H1 (cell line): ENCODE measurements at regions not wholly inside any gene's neighbourhood (a gene's known extent, or its start where the extent isn't known, plus 50 kb on each side); places are given as distances from the start of the nearest gene placed in this dataset.

Source experiments
- CTCF ChIA-PET: fragments of 300-600 bp; sonication (Branson Sonifier 250); formaldehyde crosslinking; loops from one replicate; lab custom pipeline; 2021; ENCODE audit not compliant: partially characterized antibody; lab: Charles Lee
- POLR2A ChIA-PET: fragments of 300-600 bp; sonication (Branson Sonifier 250); formaldehyde crosslinking; loops from one replicate; lab custom pipeline; 2021; ENCODE audit warnings: inconsistent platforms; ENCODE audit not compliant: partially characterized antibody; lab: Charles Lee
- DNase-seq, 2 experiments: peaks; one replicate each; pipeline versions ENCODE4 v3.0.0 to v3.0.0-alpha.2; 2010 to 2022; ENCODE audit warnings: low spot score in 2 of 2, low read depth in 1 of 2, mixed read lengths in 1 of 2
- FAIRE-seq: peaks from 2 replicates; lab custom pipeline; 2011; peaks lifted over from hg19 to GRCh38; lab: Jason Lieb, UNC
- H2AFZ ChIP-seq: 2 replicates; pipeline ENCODE4 v1.8.1; 2012; ENCODE audit warnings: low read length, inconsistent platforms
- H2AK5ac ChIP-seq: 2 replicates; pipeline ENCODE4 v1.6.1; 2013; ENCODE audit warnings: low read depth, low read length
- H2BK120ac ChIP-seq: replicated peaks from 2 replicates; pipeline ENCODE3; 2013; ENCODE audit warnings: low read depth, low read length, inconsistent platforms
- H2BK12ac ChIP-seq: 2 replicates; pipeline ENCODE4 v1.6.1; 2013; ENCODE audit warnings: low read depth, low read length
- H2BK15ac ChIP-seq: 2 replicates; pipeline ENCODE4 v1.6.1; 2013; ENCODE audit warnings: low read length
- H2BK20ac ChIP-seq: 2 replicates; pipeline ENCODE4 v1.6.1; 2013; ENCODE audit warnings: low read length
- H2BK5ac ChIP-seq: 2 replicates; pipeline ENCODE4 v1.6.1; 2013; ENCODE audit warnings: low read depth, low read length
- H3K14ac ChIP-seq: 2 replicates; pipeline ENCODE4 v1.6.1; 2013; ENCODE audit warnings: inconsistent platforms; ENCODE audit not compliant: insufficient read length
- H3K18ac ChIP-seq: 2 replicates; pipeline ENCODE4 v1.6.1; 2013; ENCODE audit warnings: low read length; ENCODE audit errors: extremely low read depth
- H3K23ac ChIP-seq: 2 replicates; pipeline ENCODE4 v1.6.1; 2013; ENCODE audit warnings: inconsistent platforms; ENCODE audit not compliant: insufficient read length
- H3K23me2 ChIP-seq: 2 replicates; pipeline ENCODE4 v1.6.1; 2013; ENCODE audit warnings: low read depth, low read length
- H3K27ac ChIP-seq: 2 replicates; pipeline ENCODE4 v1.6.1; 2011; ENCODE audit warnings: low read depth, low read length, inconsistent platforms
- H3K27me3 ChIP-seq, 4 experiments: replicated peaks in 1 of 4; 1 replicate in 1 of 4; 2 replicates in 3 of 4; pipeline versions ENCODE4 v1.6.1 to v1.8.1; 2011 to 2013; ENCODE audit warnings: low read length in 3 of 4, mild to moderate bottlenecking in 3 of 4, inconsistent platforms in 2 of 4, mixed read lengths in 2 of 4, moderate library complexity in 1 of 4; ENCODE audit not compliant: control insufficient read depth in 3 of 4, insufficient read depth in 3 of 4; ENCODE audit errors: extremely low read depth in 1 of 4
- H3K36me3 ChIP-seq, 4 experiments: 2 replicates each; pipeline versions ENCODE4 v1.6.1 to v1.8.1; 2011 to 2013; ENCODE audit warnings: mild to moderate bottlenecking in 4 of 4, low read length in 3 of 4, moderate library complexity in 2 of 4, control low read depth in 1 of 4, inconsistent platforms in 1 of 4; ENCODE audit not compliant: insufficient read depth in 4 of 4, control insufficient read depth in 2 of 4
- H3K4ac ChIP-seq: replicated peaks from 2 replicates; pipeline ENCODE3; 2013; ENCODE audit warnings: low read length, low read depth, mixed read lengths, inconsistent platforms; ENCODE audit not compliant: insufficient read length
- H3K4me1 ChIP-seq, 4 experiments: replicated peaks in 1 of 4; 1 replicate in 1 of 4; 2 replicates in 3 of 4; pipeline versions ENCODE4 v1.6.1 to v1.8.1; 2011 to 2013; ENCODE audit warnings: low read length in 3 of 4, inconsistent platforms in 2 of 4, mixed read lengths in 1 of 4; ENCODE audit not compliant: insufficient read depth in 4 of 4, control insufficient read depth in 3 of 4
- H3K4me2 ChIP-seq, 2 experiments: 2 replicates each; pipeline versions ENCODE4 v1.6.1 to v1.8.1; 2011 to 2013; ENCODE audit warnings: low read depth in 2 of 2, low read length in 2 of 2, control low read depth in 1 of 2, inconsistent platforms in 1 of 2, mild to moderate bottlenecking in 1 of 2; ENCODE audit not compliant: insufficient read depth in 1 of 2
- H3K4me3 ChIP-seq, 4 experiments: fragments of 200-600, 300-600 bp in 1 of 4; sonication (generic), shearing (Covaris generic), sonication (Bioruptor Twin) in 1 of 4; 2 replicates each; pipeline versions ENCODE4 v1.5.1 to v1.8.1; 2011 to 2016; ENCODE audit warnings: low read length in 4 of 4, low read depth in 3 of 4, control low read depth in 2 of 4, inconsistent platforms in 2 of 4, mild to moderate bottlenecking in 2 of 4, mixed read lengths in 1 of 4, moderate library complexity in 1 of 4; ENCODE audit not compliant: insufficient read depth in 2 of 4; ENCODE audit errors: extremely low read depth in 1 of 4
- H3K56ac ChIP-seq: replicated peaks from 2 replicates; pipeline ENCODE3; 2013; ENCODE audit warnings: low read depth, mild to moderate bottlenecking, mixed read lengths, low read length, inconsistent platforms; ENCODE audit not compliant: insufficient read length
- H3K79me1 ChIP-seq: 2 replicates; pipeline ENCODE4 v1.6.1; 2013; ENCODE audit warnings: low read depth, low read length, control low read depth
- H3K79me2 ChIP-seq, 2 experiments: 2 replicates each; pipeline versions ENCODE4 v1.6.1 to v1.8.1; 2012 to 2013; ENCODE audit warnings: low read length in 2 of 2, mild to moderate bottlenecking in 2 of 2, inconsistent platforms in 1 of 2; ENCODE audit not compliant: insufficient read depth in 2 of 2, control insufficient read depth in 1 of 2
- H3K9ac ChIP-seq, 4 experiments: replicated peaks in 1 of 4; 1 replicate in 1 of 4; 2 replicates in 3 of 4; pipeline versions ENCODE4 v1.6.1 to v1.8.1; 2011 to 2013; ENCODE audit warnings: low read depth in 3 of 4, low read length in 3 of 4, control low read depth in 2 of 4, mild to moderate bottlenecking in 2 of 4, moderate library complexity in 2 of 4, inconsistent platforms in 1 of 4; ENCODE audit errors: extremely low read depth in 1 of 4
- H3K9me3 ChIP-seq, 2 experiments: 2 replicates each; pipeline versions ENCODE4 v1.6.1 to v1.8.1; 2012 to 2013; ENCODE audit warnings: mild to moderate bottlenecking in 2 of 2, moderate library complexity in 2 of 2, control low read depth in 1 of 2, inconsistent platforms in 1 of 2, low read depth in 1 of 2, low read length in 1 of 2, mixed read lengths in 1 of 2; ENCODE audit not compliant: insufficient read depth in 2 of 2
- H4K20me1 ChIP-seq, 2 experiments: replicated peaks in 1 of 2; 2 replicates each; pipeline versions ENCODE3 to v1.8.1; 2011 to 2013; ENCODE audit warnings: inconsistent platforms in 2 of 2, low read length in 2 of 2, mild to moderate bottlenecking in 1 of 2; ENCODE audit not compliant: insufficient read depth in 2 of 2, control insufficient read depth in 1 of 2
- H4K5ac ChIP-seq: 2 replicates; pipeline ENCODE4 v1.6.1; 2013; ENCODE audit warnings: low read length, low read depth, mixed read lengths, inconsistent platforms; ENCODE audit not compliant: insufficient read length
- H4K8ac ChIP-seq: 2 replicates; pipeline ENCODE4 v1.8.0; 2013; ENCODE audit warnings: mild to moderate bottlenecking, moderate library complexity, low read length, inconsistent platforms; ENCODE audit not compliant: insufficient read depth; ENCODE audit errors: extremely low read depth
- H4K91ac ChIP-seq: replicated peaks from 2 replicates; pipeline ENCODE3; 2013; ENCODE audit warnings: low read length, mixed read lengths, inconsistent platforms; ENCODE audit not compliant: insufficient read length
- BACH1 ChIP-seq: IDR thresholded peaks from 2 replicates; pipeline ENCODE4 v1.6.1; 2012; ENCODE audit warnings: low read length, improper control_type of control experiment
- CBX8 ChIP-seq: fragments of 300-800, 300-1000 bp; sonication (generic); IDR thresholded peaks from 2 replicates; pipeline ENCODE4 v1.7.1; 2016; ENCODE audit warnings: low read depth, low read length, borderline replicate concordance
- FOSL1 ChIP-seq: IDR thresholded peaks from 2 replicates; pipeline ENCODE4 v1.6.1; 2011; ENCODE audit warnings: mild to moderate bottlenecking, low read depth, low read length, moderate library complexity; ENCODE audit not compliant: insufficient read depth
- GTF2F1 ChIP-seq: IDR thresholded peaks from 2 replicates; pipeline ENCODE4 v1.6.1; 2012; ENCODE audit warnings: low read depth, low read length, improper control_type of control experiment, borderline replicate concordance
- HDAC2 ChIP-seq, 2 experiments: fragments of 300-600 bp in 1 of 2; sonication (generic) in 1 of 2; IDR thresholded peaks; 2 replicates each; pipeline ENCODE4 v1.6.1; 2011 to 2012; ENCODE audit warnings: low read depth in 2 of 2, low read length in 2 of 2, mild to moderate bottlenecking in 2 of 2, moderate library complexity in 2 of 2, borderline replicate concordance in 1 of 2, inconsistent platforms in 1 of 2
- PHF8 ChIP-seq: fragments of 200-600 bp; sonication (generic); conservative IDR thresholded peaks from 2 replicates; pipeline ENCODE4 v1.7.1; 2012; ENCODE audit warnings: low read depth, mild to moderate bottlenecking, inconsistent platforms, low read length, moderate library complexity
- RXRA ChIP-seq: IDR thresholded peaks from 2 replicates; pipeline ENCODE4 v1.6.1; 2011; ENCODE audit warnings: low read depth, mild to moderate bottlenecking, low read length, moderate library complexity; ENCODE audit not compliant: insufficient read depth
- SP1 ChIP-seq: IDR thresholded peaks from 2 replicates; pipeline ENCODE4 v1.6.1; 2011; ENCODE audit warnings: low read depth, low read length
- TCF12 ChIP-seq: IDR thresholded peaks from 2 replicates; pipeline ENCODE4 v1.6.1; 2011; ENCODE audit warnings: low read depth, mild to moderate bottlenecking, low read length
- WGBS, 2 experiments: shearing (Covaris generic) in 1 of 2; methylation state at CpG; one replicate each; pipeline versions ENCODE4 v1.1.6 to v1.1.7; 2013 to 2015; ENCODE audit warnings: low lambda C conversion rate in 2 of 2, mixed read lengths in 2 of 2, inconsistent platforms in 1 of 2, low coverage in 1 of 2, missing lambda C conversion rate in 1 of 2; ENCODE audit not compliant: insufficient replicate concordance in 2 of 2, insufficient coverage in 1 of 2, insufficient read length in 1 of 2; ENCODE audit errors: extremely low coverage in 1 of 2, missing lambda C conversion rate in 1 of 2; 5-methylcytosine and 5-hydroxymethylcytosine counted together
- TF ChIP-seq, protein P1 (sequence below), 3 experiments: IDR thresholded peaks; 1 replicate in 2 of 3; 2 replicates in 1 of 3; pipeline versions ENCODE4 v1.5.1 to v1.6.1; 2011; ENCODE audit warnings: low read length in 3 of 3, mild to moderate bottlenecking in 3 of 3, inconsistent platforms in 2 of 3, low read depth in 1 of 3, moderate library complexity in 1 of 3; ENCODE audit not compliant: insufficient read depth in 1 of 3; ENCODE audit errors: control extremely low read depth in 1 of 3
- TF ChIP-seq, protein P2 (sequence below): IDR thresholded peaks from 2 replicates; pipeline ENCODE4 v1.6.1; 2012; ENCODE audit warnings: inconsistent platforms

DNA sequence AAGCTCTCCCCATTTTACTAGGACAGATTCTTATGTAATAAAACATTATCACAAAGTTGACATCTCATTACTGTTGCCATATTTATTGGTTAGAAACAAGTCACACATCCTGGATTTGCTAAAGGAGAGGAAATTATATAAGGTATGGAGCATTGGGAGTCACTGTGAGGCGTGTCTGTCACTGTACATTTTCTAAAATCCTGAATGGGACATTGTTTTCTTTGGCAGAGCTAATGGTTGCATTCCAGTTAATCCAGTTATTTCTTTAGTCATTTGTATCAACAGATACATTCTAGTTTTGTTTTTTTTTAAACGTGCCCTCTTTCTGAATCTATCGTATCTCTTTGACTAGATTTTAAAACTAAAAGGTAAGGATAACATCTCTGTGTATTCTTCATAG lies 70.2 kb upstream of the MITF start:
- H2BK20ac ChIP-seq: no peak overlapping the region
- no peak for DNase-seq
- no peak overlapping the region for H4K8ac ChIP-seq
- H2AFZ ChIP-seq: no peak overlapping the region
- ChIA-PET CTCF (interaction anchor here (0.6 to 4.8 kb wide), 12 partner anchors 9 to 506 kb away, joined by 3 to 38 read pairs (median 4); no protein-coding TSS in a partner anchor), POLR2A (no interaction called here)
- H4K91ac ChIP-seq: no peak overlapping the region
- no peak overlapping the region for H3K14ac ChIP-seq
- H3K4ac ChIP-seq: no peak overlapping the region
- no peak overlapping the region for H3K9ac ChIP-seq
- H4K20me1 ChIP-seq: no peaks in the 10 kb centered on the region
- no peaks in the 10 kb centered on the region for H3K36me3 ChIP-seq
- no peaks in the 10 kb centered on the region for H3K79me1 ChIP-seq
- H3K56ac ChIP-seq: no peak overlapping the region
- H3K4me2 ChIP-seq: no peak overlapping the region
- H2BK5ac ChIP-seq: no peak overlapping the region
- no peaks in the 10 kb centered on the region for H3K79me2 ChIP-seq
- no peak overlapping the region for H2AK5ac ChIP-seq
- no peaks in the 10 kb centered on the region for H3K27me3 ChIP-seq
- no peak overlapping the region for H2BK120ac ChIP-seq
- no peak overlapping the region for H2BK15ac ChIP-seq
- H4K5ac ChIP-seq: no peak overlapping the region
- no peak overlapping the region for H3K27ac ChIP-seq
- FAIRE-seq: no peak
- no peak overlapping the region for H3K18ac ChIP-seq
- no peaks in the 10 kb centered on the region for H3K4me1 ChIP-seq
- H2BK12ac ChIP-seq: no peak overlapping the region
- H3K9me3 ChIP-seq: no peaks in the 10 kb centered on the region
- no peak overlapping the region for H3K23ac ChIP-seq
- no peak overlapping the region for H3K4me3 ChIP-seq
- WGBS, 2 experiments: 74% methylated on average over 3 of the region's 3 CpGs; no CpG with 5 or more reads in 1 of the 2 experiments
- no peaks in the 10 kb centered on the region for H3K23me2 ChIP-seq
- TF ChIP-seq BACH1 (no peak), HDAC2 (IDR thresholded peaks at IDR 0.05; ENCODE audit: borderline replicate concordance in 1 of 2, low read depth in 2 of 2, low read length in 2 of 2) (no peak), RXRA (no peak), CBX8 (no peak), GTF2F1 (no peak), SP1 (no peak), TCF12 (no peak), FOSL1 (no peak), PHF8 (no peak)
- TF ChIP-seq, protein P1, sequence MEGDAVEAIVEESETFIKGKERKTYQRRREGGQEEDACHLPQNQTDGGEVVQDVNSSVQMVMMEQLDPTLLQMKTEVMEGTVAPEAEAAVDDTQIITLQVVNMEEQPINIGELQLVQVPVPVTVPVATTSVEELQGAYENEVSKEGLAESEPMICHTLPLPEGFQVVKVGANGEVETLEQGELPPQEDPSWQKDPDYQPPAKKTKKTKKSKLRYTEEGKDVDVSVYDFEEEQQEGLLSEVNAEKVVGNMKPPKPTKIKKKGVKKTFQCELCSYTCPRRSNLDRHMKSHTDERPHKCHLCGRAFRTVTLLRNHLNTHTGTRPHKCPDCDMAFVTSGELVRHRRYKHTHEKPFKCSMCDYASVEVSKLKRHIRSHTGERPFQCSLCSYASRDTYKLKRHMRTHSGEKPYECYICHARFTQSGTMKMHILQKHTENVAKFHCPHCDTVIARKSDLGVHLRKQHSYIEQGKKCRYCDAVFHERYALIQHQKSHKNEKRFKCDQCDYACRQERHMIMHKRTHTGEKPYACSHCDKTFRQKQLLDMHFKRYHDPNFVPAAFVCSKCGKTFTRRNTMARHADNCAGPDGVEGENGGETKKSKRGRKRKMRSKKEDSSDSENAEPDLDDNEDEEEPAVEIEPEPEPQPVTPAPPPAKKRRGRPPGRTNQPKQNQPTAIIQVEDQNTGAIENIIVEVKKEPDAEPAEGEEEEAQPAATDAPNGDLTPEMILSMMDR (IDR thresholded peaks at IDR 0.05; ENCODE audit: control extremely low read depth in 1 of 3, insufficient read depth in 1 of 3, low read depth in 1 of 3, low read length in 3 of 3): no peak
- TF ChIP-seq, protein P2, sequence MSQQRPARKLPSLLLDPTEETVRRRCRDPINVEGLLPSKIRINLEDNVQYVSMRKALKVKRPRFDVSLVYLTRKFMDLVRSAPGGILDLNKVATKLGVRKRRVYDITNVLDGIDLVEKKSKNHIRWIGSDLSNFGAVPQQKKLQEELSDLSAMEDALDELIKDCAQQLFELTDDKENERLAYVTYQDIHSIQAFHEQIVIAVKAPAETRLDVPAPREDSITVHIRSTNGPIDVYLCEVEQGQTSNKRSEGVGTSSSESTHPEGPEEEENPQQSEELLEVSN: no peak
